SK-N-MC (cell line): ENCODE measurements at regions not wholly inside any gene's neighbourhood (a gene's known extent, or its start where the extent isn't known, plus 50 kb on each side); places are given as distances from the start of the nearest gene placed in this dataset.

Source experiments
- EZH2 ChIP-seq: fragments of 200-600 bp; sonication (generic); IDR thresholded peaks from one replicate; pipeline ENCODE4 v1.6.1; 2017; ENCODE audit warnings: antibody characterized with exemption
- FOXP2 ChIP-seq: optimal IDR thresholded peaks from 2 replicates; pipeline ENCODE3; 2011; ENCODE audit warnings: mild to moderate bottlenecking, moderate library complexity; ENCODE audit not compliant: insufficient read depth; ENCODE audit errors: extremely low read length, control extremely low read depth
- POLR2AphosphoS5 ChIP-seq: IDR thresholded peaks from 2 replicates; pipeline ENCODE4 v1.6.1; 2012; ENCODE audit warnings: mild to moderate bottlenecking, low read depth, low read length, borderline replicate concordance

GRCh38 chr7:113285411-113285810 lies 167.1 kb upstream of the SMIM30 start:
- TF ChIP-seq POLR2AphosphoS5: no peak
- TF ChIP-seq EZH2: no peak
- no peak for TF ChIP-seq FOXP2
